Karpas-422 (cell line): ENCODE measurements at regions not wholly inside any gene's neighbourhood (a gene's known extent, or its start where the extent isn't known, plus 50 kb on each side); places are given as distances from the start of the nearest gene placed in this dataset.
"Not testable (repeated sequence)": the region's sequence is repeated elsewhere in the genome, so short reads cannot be mapped to it uniquely, and the experiment has no call there.

Source experiments
- DNase-seq: peaks from one replicate; pipeline ENCODE4 v3.0.0-alpha.2; 2015
- H2AFZ ChIP-seq: fragments of 200-600 bp; sonication (generic); 2 replicates; pipeline ENCODE4 v1.6.1; 2014; ENCODE audit warnings: antibody characterized with exemption, low read length, mixed read lengths
- H3K27ac ChIP-seq: fragments of 200-600 bp; sonication (generic); 2 replicates; pipeline ENCODE4 v1.5.1; 2014; ENCODE audit warnings: mild to moderate bottlenecking, low read length, moderate library complexity
- H3K27me3 ChIP-seq: fragments of 200-600 bp; sonication (generic); 2 replicates; pipeline ENCODE4 v1.6.1; 2014; ENCODE audit warnings: low read length, mixed read lengths
- H3K36me3 ChIP-seq: fragments of 200-600 bp; sonication (generic); 2 replicates; pipeline ENCODE4 v1.6.1; 2014; ENCODE audit warnings: low read length, mixed read lengths; ENCODE audit not compliant: insufficient read depth
- H3K4me1 ChIP-seq: fragments of 200-600 bp; sonication (generic); 2 replicates; pipeline ENCODE4 v1.6.1; 2014; ENCODE audit warnings: mild to moderate bottlenecking, low read length, mixed read lengths
- H3K4me2 ChIP-seq: fragments of 200-600 bp; sonication (generic); 2 replicates; pipeline ENCODE4 v1.6.1; 2014; ENCODE audit warnings: low read length, low read depth, mild to moderate bottlenecking; ENCODE audit not compliant: poor library complexity, severe bottlenecking
- H3K4me3 ChIP-seq: fragments of 200-600 bp; sonication (generic); 2 replicates; pipeline ENCODE4 v1.5.1; 2014; ENCODE audit warnings: mild to moderate bottlenecking, antibody characterized with exemption, low read length, mixed read lengths
- H3K79me2 ChIP-seq: fragments of 200-600 bp; sonication (generic); 2 replicates; pipeline ENCODE4 v1.6.1; 2014; ENCODE audit warnings: mild to moderate bottlenecking, low read length, mixed read lengths
- H3K9ac ChIP-seq: fragments of 200-600 bp; sonication (generic); 2 replicates; pipeline ENCODE4 v1.6.0; 2014; ENCODE audit warnings: low read length
- H3K9me2 ChIP-seq: fragments of 200-600 bp; sonication (generic), shearing (Covaris generic); replicated peaks from 2 replicates; pipeline ENCODE4 v1.6.0; 2014; ENCODE audit warnings: mild to moderate bottlenecking, low read length, moderate library complexity; ENCODE audit not compliant: insufficient read depth
- H3K9me3 ChIP-seq: fragments of 300-700, 200-600 bp; sonication (generic); 2 replicates; pipeline ENCODE4 v1.6.1; 2014; ENCODE audit warnings: low read length, mixed read lengths
- H4K20me1 ChIP-seq: fragments of 200-600 bp; sonication (generic); 2 replicates; pipeline ENCODE4 v1.6.1; 2014; ENCODE audit warnings: mild to moderate bottlenecking, antibody characterized with exemption, low read length, low read depth; ENCODE audit not compliant: insufficient read depth

DNA sequence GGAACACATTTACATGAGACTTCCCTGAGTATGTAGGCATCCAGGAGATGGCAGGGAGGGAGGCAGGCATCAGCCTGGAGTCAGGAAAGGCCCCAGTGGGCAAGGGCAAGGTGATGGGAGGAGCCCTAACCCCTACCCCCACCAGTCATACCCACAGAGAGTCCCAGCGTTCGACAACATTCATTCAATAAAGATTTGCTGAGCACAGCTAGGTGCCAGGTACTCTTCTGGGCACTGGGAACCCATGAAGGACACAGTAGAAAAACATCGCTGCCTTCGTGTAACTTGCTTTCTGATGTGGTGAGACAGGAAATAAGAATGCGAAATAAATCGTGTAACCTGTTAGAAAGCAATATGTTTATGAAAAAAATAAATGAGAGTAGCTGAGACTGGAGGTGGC is 77.3 kb upstream of the GADD45A start:
- Histone ChIP-seq H3K79me2 (no peaks in the 10 kb centered on the region), H3K4me2 (no peak overlapping the region), H3K9me2 (no peaks in the 10 kb centered on the region), H3K4me3 (no peak overlapping the region), H3K9me3 (no peaks in the 10 kb centered on the region), H3K27ac (no peak overlapping the region), H3K4me1 (no peaks in the 10 kb centered on the region), H3K27me3 (no peaks in the 10 kb centered on the region), H4K20me1 (no peaks in the 10 kb centered on the region), H3K9ac (no peak overlapping the region), H3K36me3 (no peaks in the 10 kb centered on the region), H2AFZ (no peak overlapping the region)
- no peak for DNase-seq

DNA sequence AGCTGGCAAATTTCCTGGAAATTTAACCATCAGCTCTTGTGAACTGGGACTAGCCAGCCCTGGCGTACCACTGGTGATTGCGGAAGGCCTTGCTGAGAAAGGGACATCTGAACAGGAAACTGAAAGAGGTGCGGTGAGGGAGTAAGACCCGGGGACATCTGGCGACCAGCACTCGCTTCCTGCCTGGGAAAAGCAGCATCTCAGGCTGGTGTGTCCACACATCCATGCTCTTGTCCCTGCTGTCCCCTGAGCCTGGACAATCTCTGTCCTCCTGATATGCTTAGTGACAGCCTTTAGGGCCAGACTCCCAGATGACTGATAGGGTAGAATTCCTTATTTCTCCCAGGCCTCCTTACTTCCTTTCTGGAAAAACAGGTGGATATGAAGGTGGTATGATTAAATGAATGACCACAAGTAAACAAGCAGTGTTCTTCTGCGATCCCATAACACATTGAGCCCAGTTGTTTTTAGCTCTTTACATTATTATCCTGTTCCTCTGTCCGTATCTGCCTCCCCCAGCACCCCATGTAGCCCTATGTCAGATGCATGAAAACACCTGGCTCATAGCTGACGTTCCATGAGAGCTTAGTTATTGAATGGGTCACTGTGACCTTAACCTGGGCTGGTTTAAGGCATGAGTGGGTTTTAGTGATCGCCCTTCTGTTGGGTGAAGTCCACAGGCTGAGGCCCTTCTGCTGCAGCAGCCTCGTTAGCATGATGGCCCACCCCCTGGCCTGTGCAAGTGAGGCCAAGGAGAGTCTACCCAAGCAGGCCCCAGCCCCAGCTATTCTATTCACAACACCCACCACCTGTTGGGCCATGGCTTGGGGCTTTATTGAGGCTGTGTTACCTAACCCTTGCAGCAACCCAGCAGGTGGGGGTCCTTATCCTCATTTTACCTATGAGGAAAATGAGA is 76.1 kb upstream of the GADD45A start:
- Histone ChIP-seq H4K20me1 (no peaks in the 10 kb centered on the region), H3K27me3 (no peaks in the 10 kb centered on the region), H3K9me2 (no peaks in the 10 kb centered on the region), H3K79me2 (no peaks in the 10 kb centered on the region), H3K4me3 (no peak overlapping the region), H3K4me2 (no peak overlapping the region), H3K36me3 (no peaks in the 10 kb centered on the region), H3K9ac (no peak overlapping the region), H2AFZ (no peak overlapping the region), H3K4me1 (no peaks in the 10 kb centered on the region), H3K27ac (no peak overlapping the region), H3K9me3 (no peaks in the 10 kb centered on the region)
- no peak for DNase-seq

GRCh38 chr1:67609577-67610341 is 75.2 kb upstream of the GADD45A start:
- H3K9me2 ChIP-seq: no peaks in the 10 kb centered on the region
- H3K4me3 ChIP-seq: no peak overlapping the region
- H3K9me3 ChIP-seq: no peaks in the 10 kb centered on the region
- H3K4me1 ChIP-seq: no peaks in the 10 kb centered on the region
- no peak overlapping the region for H3K27ac ChIP-seq
- H3K9ac ChIP-seq: no peak overlapping the region
- H3K79me2 ChIP-seq: no peaks in the 10 kb centered on the region
- no peak overlapping the region for H3K4me2 ChIP-seq
- H2AFZ ChIP-seq: no peak overlapping the region
- H4K20me1 ChIP-seq: no peaks in the 10 kb centered on the region
- no peaks in the 10 kb centered on the region for H3K27me3 ChIP-seq
- no peaks in the 10 kb centered on the region for H3K36me3 ChIP-seq
- no peak for DNase-seq

DNA sequence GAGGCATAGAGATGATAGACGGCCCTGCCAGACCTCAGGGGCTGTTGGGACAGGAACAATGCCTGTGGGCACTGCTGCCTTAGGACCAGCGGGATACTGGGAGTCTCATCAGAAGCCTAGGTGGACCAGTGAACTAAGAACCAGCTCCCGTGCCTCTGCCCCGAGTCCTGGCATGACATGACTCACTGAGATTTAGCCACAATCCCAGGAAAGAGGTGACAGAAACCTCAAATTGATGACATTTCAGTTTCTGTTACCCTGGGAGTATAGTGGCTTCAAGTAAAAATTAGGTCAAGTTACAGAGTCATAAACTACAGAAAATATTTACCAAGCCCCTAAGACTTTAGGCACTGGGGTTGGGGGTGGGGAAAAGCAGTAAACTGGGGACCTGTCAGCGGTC is 74.6 kb upstream of the GADD45A start:
- H3K27me3 ChIP-seq: no peaks in the 10 kb centered on the region

DNA sequence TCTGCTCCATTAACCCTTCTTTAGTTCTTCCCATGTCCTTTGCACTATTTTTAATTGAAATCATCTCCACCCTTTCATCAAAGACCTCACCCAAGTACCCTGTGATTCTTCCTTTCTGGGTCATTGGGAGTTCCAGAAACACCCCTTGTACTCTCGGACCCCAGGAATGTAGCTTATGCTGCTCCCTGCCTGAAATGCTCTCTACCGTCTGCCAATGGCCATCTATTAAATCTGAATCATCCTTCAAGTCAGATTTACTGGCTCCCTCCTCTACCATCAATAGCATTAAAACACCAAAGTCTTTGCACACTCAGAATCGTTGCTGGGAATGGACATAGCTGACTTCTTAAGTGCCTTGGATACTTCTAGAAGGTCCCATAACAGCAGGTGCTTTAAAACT is 73.2 kb upstream of the GADD45A start:
- H3K36me3 ChIP-seq: no peaks in the 10 kb centered on the region
- H3K4me1 ChIP-seq: no peaks in the 10 kb centered on the region
- H4K20me1 ChIP-seq: no peaks in the 10 kb centered on the region
- H2AFZ ChIP-seq: no peak overlapping the region
- H3K9me2 ChIP-seq: no peaks in the 10 kb centered on the region
- no peak overlapping the region for H3K4me3 ChIP-seq
- no peaks in the 10 kb centered on the region for H3K79me2 ChIP-seq
- no peak overlapping the region for H3K4me2 ChIP-seq
- DNase-seq: no peak
- no peaks in the 10 kb centered on the region for H3K9me3 ChIP-seq
- H3K9ac ChIP-seq: no peak overlapping the region
- no peak overlapping the region for H3K27ac ChIP-seq
- no peaks in the 10 kb centered on the region for H3K27me3 ChIP-seq

More for the DNA sequence above, 74.6 kb upstream of the GADD45A start:
- no peak for DNase-seq
- no peak overlapping the region for H3K9ac ChIP-seq
- no peaks in the 10 kb centered on the region for H3K36me3 ChIP-seq
- H3K4me2 ChIP-seq: no peak overlapping the region
- no peaks in the 10 kb centered on the region for H3K79me2 ChIP-seq
- no peaks in the 10 kb centered on the region for H3K9me2 ChIP-seq
- H2AFZ ChIP-seq: no peak overlapping the region
- no peak overlapping the region for H3K27ac ChIP-seq
- H4K20me1 ChIP-seq: no peaks in the 10 kb centered on the region
- no peaks in the 10 kb centered on the region for H3K4me1 ChIP-seq
- H3K9me3 ChIP-seq: no peaks in the 10 kb centered on the region
- H3K4me3 ChIP-seq: no peak overlapping the region

DNA sequence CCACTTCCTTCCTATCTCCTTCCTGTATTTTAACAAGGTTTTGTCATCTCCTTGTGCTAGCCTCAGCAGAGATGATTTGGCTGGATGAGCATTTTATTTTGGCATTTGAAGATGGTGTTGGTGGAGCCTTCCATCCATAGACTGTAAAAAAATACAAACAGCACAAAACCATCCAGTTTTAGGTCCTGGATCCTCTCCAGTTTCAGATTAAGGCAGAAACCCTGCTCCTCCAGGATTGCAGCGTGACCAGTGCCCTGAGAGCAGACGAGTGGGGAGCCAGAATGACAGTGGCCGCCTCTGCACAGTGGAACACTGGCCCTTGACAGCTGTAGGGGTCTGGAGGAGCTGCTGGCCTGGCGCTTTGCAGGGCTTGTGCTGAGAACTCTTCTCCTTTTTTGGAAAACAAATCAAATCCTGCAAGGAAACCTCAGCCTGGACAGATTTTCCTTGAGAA is 72.2 kb upstream of the GADD45A start:
- no peaks in the 10 kb centered on the region for H3K27me3 ChIP-seq
- no peaks in the 10 kb centered on the region for H3K4me1 ChIP-seq
- no peak overlapping the region for H3K4me3 ChIP-seq
- no peaks in the 10 kb centered on the region for H4K20me1 ChIP-seq
- H3K27ac ChIP-seq: no peak overlapping the region
- no peak overlapping the region for H3K9ac ChIP-seq
- no peaks in the 10 kb centered on the region for H3K36me3 ChIP-seq
- no peak overlapping the region for H2AFZ ChIP-seq
- H3K9me3 ChIP-seq: no peaks in the 10 kb centered on the region
- no peaks in the 10 kb centered on the region for H3K9me2 ChIP-seq
- DNase-seq: no peak
- no peak overlapping the region for H3K4me2 ChIP-seq
- no peaks in the 10 kb centered on the region for H3K79me2 ChIP-seq

DNA sequence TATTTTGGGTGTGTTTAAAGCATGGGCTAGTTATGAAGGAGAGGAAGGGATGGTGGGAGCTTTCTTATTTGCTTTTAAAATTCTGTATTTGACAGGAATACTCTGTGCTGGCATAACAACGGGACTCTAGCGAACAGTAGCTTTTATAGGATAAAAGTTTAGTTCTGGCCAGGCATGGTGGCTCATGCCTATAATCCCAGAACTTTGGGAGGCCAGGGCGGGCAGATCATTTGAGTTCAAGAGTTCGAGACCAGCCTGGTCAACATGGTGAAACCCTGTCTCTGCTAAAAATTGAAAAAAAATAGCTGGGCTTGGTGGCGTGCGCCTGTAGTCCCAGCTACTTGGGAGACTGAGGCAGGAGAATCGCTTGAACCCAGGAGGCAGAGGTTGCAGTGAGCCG is 71.5 kb upstream of the GADD45A start:
- H3K79me2 ChIP-seq, H3K9ac ChIP-seq, H3K4me1 ChIP-seq, H2AFZ ChIP-seq, H3K4me2 ChIP-seq, H3K4me3 ChIP-seq, H3K27ac ChIP-seq, DNase-seq, H4K20me1 ChIP-seq, H3K9me3 ChIP-seq, H3K9me2 ChIP-seq, H3K36me3 ChIP-seq, H3K27me3 ChIP-seq: not testable (repeated sequence)

DNA sequence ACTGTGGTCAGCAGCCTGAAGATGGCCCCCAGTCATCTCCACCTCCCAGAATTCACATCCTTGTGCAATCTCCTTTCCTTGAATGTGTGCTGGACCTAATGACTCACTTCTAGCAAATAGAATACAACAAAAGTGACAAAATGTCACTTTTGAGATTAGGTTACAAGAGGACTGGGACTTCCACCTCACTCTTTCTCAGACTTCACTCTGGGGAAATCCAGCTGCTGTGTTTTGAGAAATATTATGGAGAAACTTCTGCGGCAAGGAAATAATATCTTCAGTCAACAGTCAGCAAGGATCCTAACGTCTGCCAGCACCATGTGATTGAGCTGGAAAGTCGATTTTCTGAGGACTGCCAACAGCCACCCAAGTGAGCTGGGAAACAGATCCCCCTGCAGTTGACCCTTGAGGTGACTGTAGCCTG is 70.5 kb upstream of the GADD45A start:
- Histone ChIP-seq H2AFZ (no peak overlapping the region), H3K79me2 (no peaks in the 10 kb centered on the region), H3K9me3 (no peaks in the 10 kb centered on the region), H3K27me3 (no peaks in the 10 kb centered on the region), H3K4me3 (no peak overlapping the region), H3K27ac (no peak overlapping the region), H3K9ac (no peak overlapping the region), H4K20me1 (no peaks in the 10 kb centered on the region), H3K4me1 (no peaks in the 10 kb centered on the region), H3K36me3 (no peaks in the 10 kb centered on the region), H3K4me2 (no peak overlapping the region), H3K9me2 (no peaks in the 10 kb centered on the region)
- DNase-seq: no peak
